Liver (tissue), 7 donors: ENCODE measurements at regions not wholly inside any gene's neighbourhood (a gene's known extent, or its start where the extent isn't known, plus 50 kb on each side); places are given as distances from the start of the nearest gene placed in this dataset.

Experiments used
- DNase-seq: peaks from one replicate; pipeline ENCODE4 v3.0.0-alpha.2; 2017; ENCODE audit warnings: low spot score
- H3K27ac ChIP-seq, 2 donors: one replicate each; pipeline ENCODE4 v1.7.0; 2013; ENCODE audit warnings: inconsistent platforms in 2 of 2, low read length in 2 of 2, control low read depth in 1 of 2, low read depth in 1 of 2, mild to moderate bottlenecking in 1 of 2
- H3K27me3 ChIP-seq, 4 donors: one replicate each; pipeline versions ENCODE4 v1.6.1 to v1.7.0; 2013; ENCODE audit warnings: low read length in 3 of 4, inconsistent platforms in 1 of 4, mild to moderate bottlenecking in 1 of 4, moderate library complexity in 1 of 4; ENCODE audit not compliant: control insufficient read depth in 4 of 4, insufficient read depth in 4 of 4
- H3K36me3 ChIP-seq, 4 donors: one replicate each; pipeline versions ENCODE4 v1.6.1 to v1.7.0; 2013; ENCODE audit warnings: low read length in 3 of 4, mild to moderate bottlenecking in 3 of 4, low read depth in 1 of 4, moderate library complexity in 1 of 4; ENCODE audit not compliant: control insufficient read depth in 4 of 4, insufficient read depth in 3 of 4
- H3K4me1 ChIP-seq, 4 donors: one replicate each; pipeline versions ENCODE4 v1.6.1 to v1.7.0; 2013; ENCODE audit warnings: low read length in 3 of 4, mild to moderate bottlenecking in 3 of 4, moderate library complexity in 1 of 4; ENCODE audit not compliant: control insufficient read depth in 4 of 4, insufficient read depth in 4 of 4
- H3K4me3 ChIP-seq, 3 donors: one replicate each; pipeline versions ENCODE4 v1.6.1 to v1.7.0; 2013; ENCODE audit warnings: low read length in 3 of 3, control low read depth in 1 of 3, low read depth in 1 of 3, mild to moderate bottlenecking in 1 of 3
- H3K9ac ChIP-seq, 2 donors: one replicate each; pipeline ENCODE4 v1.7.0; 2013; ENCODE audit warnings: low read length in 2 of 2, mild to moderate bottlenecking in 2 of 2, moderate library complexity in 2 of 2, control low read depth in 1 of 2, low read depth in 1 of 2
- H3K9me3 ChIP-seq, 4 donors: one replicate each; pipeline versions ENCODE4 v1.6.1 to v1.7.0; 2013; ENCODE audit warnings: low read length in 3 of 4; ENCODE audit not compliant: control insufficient read depth in 4 of 4
- EGR1 ChIP-seq, 2 donors: IDR thresholded peaks; 2 replicates each; pipeline ENCODE4 v1.6.1; 2016 to 2018; ENCODE audit warnings: antibody characterized with exemption in 2 of 2, low read depth in 2 of 2
- FOXA1 ChIP-seq: IDR thresholded peaks from 2 replicates; pipeline ENCODE4 v1.6.1; 2016; ENCODE audit warnings: antibody characterized with exemption
- FOXA2 ChIP-seq: IDR thresholded peaks from 2 replicates; pipeline ENCODE4 v1.6.1; 2016; ENCODE audit warnings: antibody characterized with exemption
- GABPA ChIP-seq, 2 donors: IDR thresholded peaks in 1 of 2; conservative IDR thresholded peaks in 1 of 2; 2 replicates each; pipeline ENCODE4 v1.6.1; 2016; ENCODE audit warnings: antibody characterized with exemption in 2 of 2, mild to moderate bottlenecking in 1 of 2, moderate library complexity in 1 of 2
- HNF4G ChIP-seq: IDR thresholded peaks from 2 replicates; pipeline ENCODE4 v1.6.1; 2016; ENCODE audit warnings: antibody characterized with exemption
- JUND ChIP-seq, 2 donors: IDR thresholded peaks; 2 replicates each; pipeline ENCODE4 v1.6.1; 2016; ENCODE audit warnings: antibody characterized with exemption in 2 of 2
- NR2F2 ChIP-seq: IDR thresholded peaks from 2 replicates; pipeline ENCODE4 v1.6.1; 2016; ENCODE audit warnings: antibody characterized with exemption
- REST ChIP-seq: IDR thresholded peaks from 2 replicates; pipeline ENCODE4 v1.6.1; 2016; ENCODE audit warnings: antibody characterized with exemption, mild to moderate bottlenecking
- SP1 ChIP-seq: IDR thresholded peaks from 2 replicates; pipeline ENCODE4 v1.6.1; 2018; ENCODE audit warnings: antibody characterized with exemption, mild to moderate bottlenecking
- TAF1 ChIP-seq: conservative IDR thresholded peaks from 2 replicates; pipeline ENCODE4 v1.6.1; 2016; ENCODE audit warnings: antibody characterized with exemption, mild to moderate bottlenecking
- YY1 ChIP-seq: IDR thresholded peaks from 2 replicates; pipeline ENCODE4 v1.6.1; 2016; ENCODE audit warnings: antibody characterized with exemption, mild to moderate bottlenecking
- WGBS: extraction: QIAGEN DNeasy Blood & Tissue Kit; methylation state at CpG from one replicate; pipeline ENCODE4 v1.1.7; 2013; 5-methylcytosine and 5-hydroxymethylcytosine counted together
- TF ChIP-seq, protein P1 (sequence below): IDR thresholded peaks from 2 replicates; pipeline ENCODE4 v1.6.1; 2016; ENCODE audit warnings: antibody characterized with exemption
- TF ChIP-seq, protein P2 (sequence below): IDR thresholded peaks from 2 replicates; pipeline ENCODE4 v1.6.1; 2016; ENCODE audit warnings: antibody characterized with exemption
- TF ChIP-seq, protein P3 (sequence below): IDR thresholded peaks from 2 replicates; pipeline ENCODE4 v1.6.1; 2016; ENCODE audit warnings: antibody characterized with exemption
- donor health status: healthy.
- donor health status: healthy.
- donor health status: healthy.
- donor health status: healthy.

DNA sequence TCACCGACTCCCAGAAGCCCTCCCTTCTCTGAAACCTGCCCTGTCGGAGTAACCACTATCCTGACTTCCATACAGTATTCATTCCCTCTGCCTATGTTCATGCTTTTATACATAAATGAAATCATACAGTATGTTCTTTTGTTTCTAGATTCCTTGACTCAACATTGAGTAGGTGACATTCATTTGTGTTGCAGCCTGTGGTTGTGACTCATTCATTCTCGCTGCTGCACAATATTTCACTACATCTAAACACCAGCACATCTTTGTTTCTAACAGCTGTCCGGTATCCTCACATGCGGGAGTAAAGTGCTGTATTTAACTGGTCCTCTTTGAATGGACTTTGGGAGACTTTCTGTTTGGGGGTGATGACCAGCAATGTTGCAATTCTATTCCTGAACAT, 135.0 kb upstream of the FOXF1 start (continued):
- TF ChIP-seq, protein P1, sequence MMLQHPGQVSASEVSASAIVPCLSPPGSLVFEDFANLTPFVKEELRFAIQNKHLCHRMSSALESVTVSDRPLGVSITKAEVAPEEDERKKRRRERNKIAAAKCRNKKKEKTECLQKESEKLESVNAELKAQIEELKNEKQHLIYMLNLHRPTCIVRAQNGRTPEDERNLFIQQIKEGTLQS: no peak
- TF ChIP-seq SP1: no peak

DNA sequence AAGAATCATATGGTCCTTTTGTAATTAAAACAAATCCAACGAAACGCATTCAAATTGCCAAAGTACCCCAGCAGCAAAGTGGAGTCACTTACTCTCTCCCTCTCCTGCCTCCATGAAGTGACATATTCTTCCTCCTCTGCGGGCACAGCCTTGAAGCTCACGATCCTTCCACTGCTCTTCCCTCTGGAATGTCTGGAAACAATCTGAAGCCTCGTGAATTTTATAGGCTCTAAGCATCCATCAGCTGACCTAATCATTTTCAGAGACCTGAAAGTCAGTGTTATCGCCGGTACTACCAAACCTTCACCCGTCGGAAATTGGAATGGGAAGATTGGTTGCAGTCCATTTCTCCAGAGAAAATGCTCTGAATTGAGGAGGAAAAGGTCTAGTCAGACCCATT, 134.5 kb upstream of the FOXF1 start:
- H3K4me1 ChIP-seq: no peaks in the 10 kb centered on the region
- H3K9ac ChIP-seq: no peak overlapping the region
- H3K27me3 ChIP-seq: peaks cover 0 to 2% (median 0%) of the 10 kb centered on the region in 4 donors
- WGBS: 75% methylated on average over 9 of the region's 9 CpGs
- H3K4me3 ChIP-seq: no peak overlapping the region
- no peak for DNase-seq
- H3K36me3 ChIP-seq: no peaks in the 10 kb centered on the region
- H3K9me3 ChIP-seq: peaks cover 0 to 7% (median 0%) of the 10 kb centered on the region in 4 donors
- no peak overlapping the region for H3K27ac ChIP-seq
- no peak for TF ChIP-seq FOXA2
- TF ChIP-seq, protein P2, sequence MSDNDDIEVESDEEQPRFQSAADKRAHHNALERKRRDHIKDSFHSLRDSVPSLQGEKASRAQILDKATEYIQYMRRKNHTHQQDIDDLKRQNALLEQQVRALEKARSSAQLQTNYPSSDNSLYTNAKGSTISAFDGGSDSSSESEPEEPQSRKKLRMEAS: no peak
- no peak for TF ChIP-seq NR2F2
- no peak for TF ChIP-seq YY1
- TF ChIP-seq FOXA1: no peak
- TF ChIP-seq TAF1: no peak
- TF ChIP-seq EGR1 (IDR thresholded peaks at IDR 0.05; ENCODE audit: low read depth in 2 of 2): no peak
- TF ChIP-seq HNF4G: no peak
- no peak for TF ChIP-seq JUND (IDR thresholded peaks at IDR 0.05)
- TF ChIP-seq, protein P3, sequence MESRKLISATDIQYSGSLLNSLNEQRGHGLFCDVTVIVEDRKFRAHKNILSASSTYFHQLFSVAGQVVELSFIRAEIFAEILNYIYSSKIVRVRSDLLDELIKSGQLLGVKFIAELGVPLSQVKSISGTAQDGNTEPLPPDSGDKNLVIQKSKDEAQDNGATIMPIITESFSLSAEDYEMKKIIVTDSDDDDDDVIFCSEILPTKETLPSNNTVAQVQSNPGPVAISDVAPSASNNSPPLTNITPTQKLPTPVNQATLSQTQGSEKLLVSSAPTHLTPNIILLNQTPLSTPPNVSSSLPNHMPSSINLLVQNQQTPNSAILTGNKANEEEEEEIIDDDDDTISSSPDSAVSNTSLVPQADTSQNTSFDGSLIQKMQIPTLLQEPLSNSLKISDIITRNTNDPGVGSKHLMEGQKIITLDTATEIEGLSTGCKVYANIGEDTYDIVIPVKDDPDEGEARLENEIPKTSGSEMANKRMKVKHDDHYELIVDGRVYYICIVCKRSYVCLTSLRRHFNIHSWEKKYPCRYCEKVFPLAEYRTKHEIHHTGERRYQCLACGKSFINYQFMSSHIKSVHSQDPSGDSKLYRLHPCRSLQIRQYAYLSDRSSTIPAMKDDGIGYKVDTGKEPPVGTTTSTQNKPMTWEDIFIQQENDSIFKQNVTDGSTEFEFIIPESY: no peak
- TF ChIP-seq SP1: no peak

GRCh38 chr16:86376837-86377236, 133.5 kb upstream of the FOXF1 start:
- H3K9ac ChIP-seq: no peak overlapping the region
- H3K27ac ChIP-seq: no peak overlapping the region
- H3K9me3 ChIP-seq: peaks cover 0 to 7% (median 0%) of the 10 kb centered on the region in 4 donors
- DNase-seq: no peak
- no peak overlapping the region for H3K4me3 ChIP-seq
- H3K4me1 ChIP-seq: no peaks in the 10 kb centered on the region
- H3K36me3 ChIP-seq: no peaks in the 10 kb centered on the region
- H3K27me3 ChIP-seq: no peaks in the 10 kb centered on the region
- no peak for TF ChIP-seq NR2F2
- TF ChIP-seq SP1: no peak
- TF ChIP-seq GABPA (IDR thresholded peaks at IDR 0.05 in 1 of 2, conservative IDR thresholded peaks at IDR 0.05 in 1 of 2): no peak
- TF ChIP-seq, protein P2: no peak
- TF ChIP-seq REST: no peak
- TF ChIP-seq EGR1 (IDR thresholded peaks at IDR 0.05; ENCODE audit: low read depth in 2 of 2): no peak
- TF ChIP-seq HNF4G: no peak
- TF ChIP-seq JUND (IDR thresholded peaks at IDR 0.05): no peak
- no peak for TF ChIP-seq YY1
- 76% methylated on average over 4 of the region's 4 CpGs for WGBS
